ENCODE measurements at regions not wholly inside any gene's neighbourhood (a gene's known extent, or its start where the extent isn't known, plus 50 kb on each side); places are given as distances from the start of the nearest gene placed in this dataset.

- Histone ChIP-seq H3K27me3 (no peaks in the 10 kb centered on the region), H4K20me1 (ENCODE audit: low read depth) (no peaks in the 10 kb centered on the region), H3K4me3 (no peak overlapping the region), H2AFZ (replicated peaks) (no peak overlapping the region), H3K9me3 (ENCODE audit: low read depth) (peaks cover 7% of the 10 kb centered on the region), H3F3A (ENCODE audit: low read depth) (peaks cover 14% of the 10 kb centered on the region), H3K79me2 (ENCODE audit: low read depth) (no peaks in the 10 kb centered on the region), H3K9ac (no peak overlapping the region), H3K36me3 (no peaks in the 10 kb centered on the region), H3K4me1 (peaks cover 30% of the 10 kb centered on the region), H3K27ac (no peak overlapping the region), H3K4me2 (no peak overlapping the region)
- Mint-ChIP-seq H3K4me1 (peaks cover 15% of the 10 kb centered on the region), H3K9me3 (peaks cover 13% of the 10 kb centered on the region), H3K4me3 (no peak overlapping the region), H3K27me3 (ENCODE audit: insufficient read depth, low read depth) (peaks cover 3% of the 10 kb centered on the region), H3K36me3 (no peaks in the 10 kb centered on the region), H3K27ac (no peak overlapping the region)
- no peak for DNase-seq (ENCODE audit: low spot score)
- no peak for TF ChIP-seq EZH2phosphoT487 (IDR thresholded peaks at IDR 0.05)
- no peak for TF ChIP-seq CTCF (IDR thresholded peaks at IDR 0.05)
- TF ChIP-seq EZH2 (IDR thresholded peaks at IDR 0.05) = no peak
These were observed 151.5 kb downstream of the BUB3 start for GRCh38 chr10:123305671-123306070.

- Mint-ChIP-seq H3K9me3 (peaks cover 13% of the 10 kb centered on the region), H3K4me3 (no peak overlapping the region), H3K27me3 (ENCODE audit: insufficient read depth, low read depth) (peaks cover 3% of the 10 kb centered on the region), H3K36me3 (no peaks in the 10 kb centered on the region), H3K4me1 (peaks cover 11% of the 10 kb centered on the region), H3K27ac (no peak overlapping the region)
- H3K27ac ChIP-seq = no peak overlapping the region
- H3K79me2 ChIP-seq (ENCODE audit: low read depth) = no peaks in the 10 kb centered on the region
- H3K9me3 ChIP-seq (ENCODE audit: low read depth) = peaks cover 7% of the 10 kb centered on the region
- H4K20me1 ChIP-seq (ENCODE audit: low read depth) = no peaks in the 10 kb centered on the region
- TF ChIP-seq EZH2 (IDR thresholded peaks at IDR 0.05) (no peak), CTCF (IDR thresholded peaks at IDR 0.05) (no peak), EZH2phosphoT487 (IDR thresholded peaks at IDR 0.05) (no peak)
- DNase-seq (ENCODE audit: low spot score) = no peak
- no peaks in the 10 kb centered on the region for H3K27me3 ChIP-seq
- peaks cover 28% of the 10 kb centered on the region for H3K4me1 ChIP-seq
- peaks cover 14% of the 10 kb centered on the region for H3F3A ChIP-seq (ENCODE audit: low read depth)
- H3K36me3 ChIP-seq = no peaks in the 10 kb centered on the region
- H3K4me2 ChIP-seq = no peak overlapping the region
- H2AFZ ChIP-seq (replicated peaks) = no peak overlapping the region
- H3K4me3 ChIP-seq = no peak overlapping the region
- no peak overlapping the region for H3K9ac ChIP-seq
These were observed 152.1 kb downstream of the BUB3 start for GRCh38 chr10:123306290-123306689.

- no peak overlapping the region for H3K4me3 Mint-ChIP-seq
- no peak for DNase-seq (ENCODE audit: low spot score)
These were observed 155.5 kb downstream of the BUB3 start for GRCh38 chr10:123309731-123310130.

More at GRCh38 chr10:123309731-123310130, 155.5 kb downstream of the BUB3 start:
- H3K9me3 ChIP-seq (ENCODE audit: low read depth) = no peaks in the 10 kb centered on the region
- H4K20me1 ChIP-seq (ENCODE audit: low read depth) = no peaks in the 10 kb centered on the region
- TF ChIP-seq CTCF (IDR thresholded peaks at IDR 0.05) (no peak), EZH2phosphoT487 (IDR thresholded peaks at IDR 0.05) (no peak), EZH2 (IDR thresholded peaks at IDR 0.05) (no peak)
- H3K36me3 ChIP-seq = no peaks in the 10 kb centered on the region
- Mint-ChIP-seq H3K27me3 (ENCODE audit: insufficient read depth, low read depth) (no peaks in the 10 kb centered on the region), H3K9me3 (no peaks in the 10 kb centered on the region), H3K4me1 (no peaks in the 10 kb centered on the region), H3K27ac (no peak overlapping the region), H3K36me3 (no peaks in the 10 kb centered on the region)
- H3K79me2 ChIP-seq (ENCODE audit: low read depth) = no peaks in the 10 kb centered on the region
- no peak overlapping the region for H3K4me3 ChIP-seq
- H3K9ac ChIP-seq = no peak overlapping the region
- H3K4me1 ChIP-seq = peaks cover 36% of the 10 kb centered on the region
- H3K27me3 ChIP-seq = no peaks in the 10 kb centered on the region
- H2AFZ ChIP-seq (replicated peaks) = no peak overlapping the region
- no peak overlapping the region for H3K27ac ChIP-seq
- H3K4me2 ChIP-seq = no peak overlapping the region
- H3F3A ChIP-seq (ENCODE audit: low read depth) = peaks cover 13% of the 10 kb centered on the region

All from neural progenitor cell (in vitro differentiated cells).